ENCODE measurements at regions not wholly inside any gene's neighbourhood (a gene's known extent, or its start where the extent isn't known, plus 50 kb on each side); places are given as distances from the start of the nearest gene placed in this dataset.

DNA sequence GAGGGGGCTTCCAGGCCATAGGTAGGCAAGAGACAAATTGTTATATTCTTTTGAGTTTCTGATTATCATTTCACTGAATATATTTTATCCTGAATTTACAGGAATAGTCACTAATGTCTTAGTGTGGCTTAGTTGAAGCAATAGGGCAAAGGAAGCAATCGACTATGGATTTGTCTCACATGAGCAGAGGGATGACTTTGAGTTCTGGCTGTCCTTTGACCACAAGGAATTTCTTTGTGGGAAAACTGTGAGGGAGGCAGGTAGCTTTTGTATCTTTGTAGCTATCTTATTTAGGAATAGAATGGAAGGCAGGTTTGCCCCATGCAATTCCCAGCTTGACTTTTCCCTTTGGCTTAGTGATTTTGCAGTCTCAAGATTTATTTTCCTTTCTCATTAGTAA is 207.3 kb upstream of the ANXA10 start (continued):
- no peak for TF ChIP-seq ATF2 (IDR thresholded peaks at IDR 0.05; ENCODE audit: low read length)
- TF ChIP-seq PHF8 (conservative IDR thresholded peaks at IDR 0.05; ENCODE audit: low read depth, low read length) = no peak
- TF ChIP-seq SIX5 (IDR thresholded peaks at IDR 0.05; ENCODE audit: low read depth, low read length) = no peak
- no peak for TF ChIP-seq SP4 (IDR thresholded peaks at IDR 0.05; ENCODE audit: low read length)
